ENCODE measurements at regions not wholly inside any gene's neighbourhood (a gene's known extent, or its start where the extent isn't known, plus 50 kb on each side); places are given as distances from the start of the nearest gene placed in this dataset.

GRCh38 chr21:28427394-28428022, 565.2 kb downstream of the LTN1 start (continued):
- TF ChIP-seq ZNF331 (CRISPR knock-in tag; IDR thresholded peaks at IDR 0.05; ENCODE audit: low read depth) (no peak), JUNB (IDR thresholded peaks at IDR 0.05; ENCODE audit: unreplicated experiment) (no peak), POLR2AphosphoS5 (IDR thresholded peaks at IDR 0.05; ENCODE audit: low read depth) (no peak), EZH2 (IDR thresholded peaks at IDR 0.05; ENCODE audit: low read depth, unreplicated experiment) (no peak), CREB1 (CRISPR knock-in tag; IDR thresholded peaks at IDR 0.05; ENCODE audit: low read depth) (no peak), NANOG (IDR thresholded peaks at IDR 0.05; ENCODE audit: borderline replicate concordance) (no peak)

DNA sequence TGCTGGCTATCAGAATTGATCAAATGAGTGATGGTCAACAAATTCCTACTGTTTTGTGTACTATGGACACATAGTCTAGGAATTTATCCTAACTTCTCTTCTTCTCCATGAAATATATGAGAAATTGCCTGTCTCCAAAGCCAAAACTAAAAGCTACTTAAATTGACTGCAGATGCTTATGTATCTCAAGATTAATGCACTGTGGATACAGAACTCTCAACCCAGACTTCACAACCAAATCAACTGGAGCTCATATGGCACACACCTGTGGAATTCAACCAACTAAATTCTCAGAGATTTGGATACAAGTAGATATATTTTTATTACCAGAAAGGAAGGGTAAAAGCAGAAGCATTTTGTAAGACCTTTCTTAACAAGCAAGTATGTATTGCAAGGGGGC, 566.1 kb downstream of the LTN1 start:
- H3K4me1 ChIP-seq (ENCODE audit: insufficient read depth) = no peaks in the 10 kb centered on the region
- H3K27ac ChIP-seq (ENCODE audit: low read depth) = no peak overlapping the region
- TF ChIP-seq STAT1 (IDR thresholded peaks at IDR 0.05; ENCODE audit: unreplicated experiment) (no peak), EZH2phosphoT487 (IDR thresholded peaks at IDR 0.05; ENCODE audit: unreplicated experiment) (no peak), ETS1 (IDR thresholded peaks at IDR 0.05) (no peak), POLR2AphosphoS5 (IDR thresholded peaks at IDR 0.05; ENCODE audit: low read depth) (no peak), EZH2 (IDR thresholded peaks at IDR 0.05; ENCODE audit: low read depth, unreplicated experiment) (no peak), ZNF331 (CRISPR knock-in tag; IDR thresholded peaks at IDR 0.05; ENCODE audit: low read depth) (no peak), JUNB (IDR thresholded peaks at IDR 0.05; ENCODE audit: unreplicated experiment) (no peak), NANOG (IDR thresholded peaks at IDR 0.05; ENCODE audit: borderline replicate concordance) (no peak), CREB1 (CRISPR knock-in tag; IDR thresholded peaks at IDR 0.05; ENCODE audit: low read depth) (no peak)
- TF ChIP-seq, protein P1, sequence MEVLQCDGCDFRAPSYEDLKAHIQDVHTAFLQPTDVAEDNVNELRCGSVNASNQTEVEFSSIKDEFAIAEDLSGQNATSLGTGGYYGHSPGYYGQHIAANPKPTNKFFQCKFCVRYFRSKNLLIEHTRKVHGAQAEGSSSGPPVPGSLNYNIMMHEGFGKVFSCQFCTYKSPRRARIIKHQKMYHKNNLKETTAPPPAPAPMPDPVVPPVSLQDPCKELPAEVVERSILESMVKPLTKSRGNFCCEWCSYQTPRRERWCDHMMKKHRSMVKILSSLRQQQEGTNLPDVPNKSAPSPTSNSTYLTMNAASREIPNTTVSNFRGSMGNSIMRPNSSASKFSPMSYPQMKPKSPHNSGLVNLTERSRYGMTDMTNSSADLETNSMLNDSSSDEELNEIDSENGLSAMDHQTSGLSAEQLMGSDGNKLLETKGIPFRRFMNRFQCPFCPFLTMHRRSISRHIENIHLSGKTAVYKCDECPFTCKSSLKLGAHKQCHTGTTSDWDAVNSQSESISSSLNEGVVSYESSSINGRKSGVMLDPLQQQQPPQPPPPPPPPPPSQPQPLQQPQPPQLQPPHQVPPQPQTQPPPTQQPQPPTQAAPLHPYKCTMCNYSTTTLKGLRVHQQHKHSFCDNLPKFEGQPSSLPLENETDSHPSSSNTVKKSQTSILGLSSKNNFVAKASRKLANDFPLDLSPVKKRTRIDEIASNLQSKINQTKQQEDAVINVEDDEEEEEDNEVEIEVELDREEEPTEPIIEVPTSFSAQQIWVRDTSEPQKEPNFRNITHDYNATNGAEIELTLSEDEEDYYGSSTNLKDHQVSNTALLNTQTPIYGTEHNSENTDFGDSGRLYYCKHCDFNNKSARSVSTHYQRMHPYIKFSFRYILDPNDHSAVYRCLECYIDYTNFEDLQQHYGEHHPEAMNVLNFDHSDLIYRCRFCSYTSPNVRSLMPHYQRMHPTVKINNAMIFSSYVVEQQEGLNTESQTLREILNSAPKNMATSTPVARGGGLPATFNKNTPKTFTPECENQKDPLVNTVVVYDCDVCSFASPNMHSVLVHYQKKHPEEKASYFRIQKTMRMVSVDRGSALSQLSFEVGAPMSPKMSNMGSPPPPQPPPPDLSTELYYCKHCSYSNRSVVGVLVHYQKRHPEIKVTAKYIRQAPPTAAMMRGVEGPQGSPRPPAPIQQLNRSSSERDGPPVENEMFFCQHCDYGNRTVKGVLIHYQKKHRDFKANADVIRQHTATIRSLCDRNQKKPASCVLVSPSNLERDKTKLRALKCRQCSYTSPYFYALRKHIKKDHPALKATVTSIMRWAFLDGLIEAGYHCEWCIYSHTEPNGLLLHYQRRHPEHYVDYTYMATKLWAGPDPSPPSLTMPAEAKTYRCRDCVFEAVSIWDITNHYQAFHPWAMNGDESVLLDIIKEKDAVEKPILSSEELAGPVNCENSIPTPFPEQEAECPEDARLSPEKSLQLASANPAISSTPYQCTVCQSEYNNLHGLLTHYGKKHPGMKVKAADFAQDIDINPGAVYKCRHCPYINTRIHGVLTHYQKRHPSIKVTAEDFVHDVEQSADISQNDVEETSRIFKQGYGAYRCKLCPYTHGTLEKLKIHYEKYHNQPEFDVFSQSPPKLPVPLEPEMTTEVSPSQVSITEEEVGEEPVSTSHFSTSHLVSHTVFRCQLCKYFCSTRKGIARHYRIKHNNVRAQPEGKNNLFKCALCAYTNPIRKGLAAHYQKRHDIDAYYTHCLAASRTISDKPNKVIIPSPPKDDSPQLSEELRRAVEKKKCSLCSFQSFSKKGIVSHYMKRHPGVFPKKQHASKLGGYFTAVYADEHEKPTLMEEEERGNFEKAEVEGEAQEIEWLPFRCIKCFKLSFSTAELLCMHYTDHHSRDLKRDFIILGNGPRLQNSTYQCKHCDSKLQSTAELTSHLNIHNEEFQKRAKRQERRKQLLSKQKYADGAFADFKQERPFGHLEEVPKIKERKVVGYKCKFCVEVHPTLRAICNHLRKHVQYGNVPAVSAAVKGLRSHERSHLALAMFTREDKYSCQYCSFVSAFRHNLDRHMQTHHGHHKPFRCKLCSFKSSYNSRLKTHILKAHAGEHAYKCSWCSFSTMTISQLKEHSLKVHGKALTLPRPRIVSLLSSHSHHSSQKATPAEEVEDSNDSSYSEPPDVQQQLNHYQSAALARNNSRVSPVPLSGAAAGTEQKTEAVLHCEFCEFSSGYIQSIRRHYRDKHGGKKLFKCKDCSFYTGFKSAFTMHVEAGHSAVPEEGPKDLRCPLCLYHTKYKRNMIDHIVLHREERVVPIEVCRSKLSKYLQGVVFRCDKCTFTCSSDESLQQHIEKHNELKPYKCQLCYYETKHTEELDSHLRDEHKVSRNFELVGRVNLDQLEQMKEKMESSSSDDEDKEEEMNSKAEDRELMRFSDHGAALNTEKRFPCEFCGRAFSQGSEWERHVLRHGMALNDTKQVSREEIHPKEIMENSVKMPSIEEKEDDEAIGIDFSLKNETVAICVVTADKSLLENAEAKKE (CRISPR knock-in tag; IDR thresholded peaks at IDR 0.05) = no peak
- TF ChIP-seq, protein P2, sequence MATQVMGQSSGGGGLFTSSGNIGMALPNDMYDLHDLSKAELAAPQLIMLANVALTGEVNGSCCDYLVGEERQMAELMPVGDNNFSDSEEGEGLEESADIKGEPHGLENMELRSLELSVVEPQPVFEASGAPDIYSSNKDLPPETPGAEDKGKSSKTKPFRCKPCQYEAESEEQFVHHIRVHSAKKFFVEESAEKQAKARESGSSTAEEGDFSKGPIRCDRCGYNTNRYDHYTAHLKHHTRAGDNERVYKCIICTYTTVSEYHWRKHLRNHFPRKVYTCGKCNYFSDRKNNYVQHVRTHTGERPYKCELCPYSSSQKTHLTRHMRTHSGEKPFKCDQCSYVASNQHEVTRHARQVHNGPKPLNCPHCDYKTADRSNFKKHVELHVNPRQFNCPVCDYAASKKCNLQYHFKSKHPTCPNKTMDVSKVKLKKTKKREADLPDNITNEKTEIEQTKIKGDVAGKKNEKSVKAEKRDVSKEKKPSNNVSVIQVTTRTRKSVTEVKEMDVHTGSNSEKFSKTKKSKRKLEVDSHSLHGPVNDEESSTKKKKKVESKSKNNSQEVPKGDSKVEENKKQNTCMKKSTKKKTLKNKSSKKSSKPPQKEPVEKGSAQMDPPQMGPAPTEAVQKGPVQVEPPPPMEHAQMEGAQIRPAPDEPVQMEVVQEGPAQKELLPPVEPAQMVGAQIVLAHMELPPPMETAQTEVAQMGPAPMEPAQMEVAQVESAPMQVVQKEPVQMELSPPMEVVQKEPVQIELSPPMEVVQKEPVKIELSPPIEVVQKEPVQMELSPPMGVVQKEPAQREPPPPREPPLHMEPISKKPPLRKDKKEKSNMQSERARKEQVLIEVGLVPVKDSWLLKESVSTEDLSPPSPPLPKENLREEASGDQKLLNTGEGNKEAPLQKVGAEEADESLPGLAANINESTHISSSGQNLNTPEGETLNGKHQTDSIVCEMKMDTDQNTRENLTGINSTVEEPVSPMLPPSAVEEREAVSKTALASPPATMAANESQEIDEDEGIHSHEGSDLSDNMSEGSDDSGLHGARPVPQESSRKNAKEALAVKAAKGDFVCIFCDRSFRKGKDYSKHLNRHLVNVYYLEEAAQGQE (IDR thresholded peaks at IDR 0.05; ENCODE audit: unreplicated experiment) = no peak
- TF ChIP-seq, protein P3, sequence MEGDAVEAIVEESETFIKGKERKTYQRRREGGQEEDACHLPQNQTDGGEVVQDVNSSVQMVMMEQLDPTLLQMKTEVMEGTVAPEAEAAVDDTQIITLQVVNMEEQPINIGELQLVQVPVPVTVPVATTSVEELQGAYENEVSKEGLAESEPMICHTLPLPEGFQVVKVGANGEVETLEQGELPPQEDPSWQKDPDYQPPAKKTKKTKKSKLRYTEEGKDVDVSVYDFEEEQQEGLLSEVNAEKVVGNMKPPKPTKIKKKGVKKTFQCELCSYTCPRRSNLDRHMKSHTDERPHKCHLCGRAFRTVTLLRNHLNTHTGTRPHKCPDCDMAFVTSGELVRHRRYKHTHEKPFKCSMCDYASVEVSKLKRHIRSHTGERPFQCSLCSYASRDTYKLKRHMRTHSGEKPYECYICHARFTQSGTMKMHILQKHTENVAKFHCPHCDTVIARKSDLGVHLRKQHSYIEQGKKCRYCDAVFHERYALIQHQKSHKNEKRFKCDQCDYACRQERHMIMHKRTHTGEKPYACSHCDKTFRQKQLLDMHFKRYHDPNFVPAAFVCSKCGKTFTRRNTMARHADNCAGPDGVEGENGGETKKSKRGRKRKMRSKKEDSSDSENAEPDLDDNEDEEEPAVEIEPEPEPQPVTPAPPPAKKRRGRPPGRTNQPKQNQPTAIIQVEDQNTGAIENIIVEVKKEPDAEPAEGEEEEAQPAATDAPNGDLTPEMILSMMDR (conservative IDR thresholded peaks at IDR 0.05; ENCODE audit: low read depth in 2 of 2) = no peak

More for the DNA sequence above, 566.1 kb downstream of the LTN1 start:
- Histone ChIP-seq H3K4me2 (no peak overlapping the region), H4K20me1 (replicated peaks; ENCODE audit: insufficient read depth) (no peaks in the 10 kb centered on the region), H3K27me3 (ENCODE audit: insufficient read depth) (no peaks in the 10 kb centered on the region), H3K36me3 (ENCODE audit: insufficient read depth) (no peaks in the 10 kb centered on the region), H3K9me2 (ENCODE audit: insufficient read depth) (peaks cover 9% of the 10 kb centered on the region; the same call in 1 of the 2 replicates), H3K79me2 (replicated peaks; ENCODE audit: insufficient read depth) (no peaks in the 10 kb centered on the region), H2AFZ (0 out of 2 replicates have a peak overlapping the region, but pooled peaks have one; percentile 12), H3K4me3 (no peak overlapping the region), H3F3A (replicated peaks; ENCODE audit: low read depth) (no peaks in the 10 kb centered on the region)
- no peaks in the 10 kb centered on the region for H3K36me3 Mint-ChIP-seq (ENCODE audit: low read depth)
- DNase-seq (ENCODE audit: low spot score) (no peak), ATAC-seq (no peak)
- no peaks in the 10 kb centered on the region for H3K9me3 Mint-ChIP-seq
- no peaks in the 10 kb centered on the region for H3K27me3 Mint-ChIP-seq (ENCODE audit: insufficient read depth, low read depth, poor library complexity)
- H3K4me3 Mint-ChIP-seq = no peak overlapping the region
- no peaks in the 10 kb centered on the region for H3K4me1 Mint-ChIP-seq
- H3K27ac Mint-ChIP-seq = no peak overlapping the region

Measured in GM23338 (cell line).